Ishikawa (cell line): ENCODE measurements at regions not wholly inside any gene's neighbourhood (a gene's known extent, or its start where the extent isn't known, plus 50 kb on each side); places are given as distances from the start of the nearest gene placed in this dataset.

ENCODE experiments used
- CEBPB ChIP-seq: IDR thresholded peaks from 2 replicates; pipeline ENCODE4 v1.6.1; 2012
- CREB1 ChIP-seq: IDR thresholded peaks from 2 replicates; pipeline ENCODE4 v1.6.1; 2012; ENCODE audit warnings: low read depth
- EGR1 ChIP-seq: IDR thresholded peaks from 2 replicates; pipeline ENCODE4 v1.6.1; 2012
- EP300 ChIP-seq: IDR thresholded peaks from 2 replicates; pipeline ENCODE4 v1.6.1; 2012; ENCODE audit warnings: borderline replicate concordance
- FOXM1 ChIP-seq: IDR thresholded peaks from 2 replicates; pipeline ENCODE4 v1.6.1; 2012; ENCODE audit warnings: low read depth, borderline replicate concordance
- MAX ChIP-seq: IDR thresholded peaks from 2 replicates; pipeline ENCODE4 v1.6.1; 2012
- NFIC ChIP-seq: IDR thresholded peaks from 2 replicates; pipeline ENCODE4 v1.6.1; 2012
- RAD21 ChIP-seq: IDR thresholded peaks from 2 replicates; pipeline ENCODE4 v1.6.1; 2012; ENCODE audit warnings: low read depth
- REST ChIP-seq: IDR thresholded peaks from 2 replicates; pipeline ENCODE4 v1.6.1; 2012; ENCODE audit warnings: low read depth, mild to moderate bottlenecking
- TAF1 ChIP-seq: IDR thresholded peaks from 2 replicates; pipeline ENCODE4 v1.6.1; 2012; ENCODE audit warnings: low read depth, mild to moderate bottlenecking
- TCF12 ChIP-seq: IDR thresholded peaks from 2 replicates; pipeline ENCODE4 v1.6.1; 2012; ENCODE audit warnings: low read depth
- TEAD4 ChIP-seq: IDR thresholded peaks from 2 replicates; pipeline ENCODE4 v1.6.1; 2012
- YY1 ChIP-seq: IDR thresholded peaks from 2 replicates; pipeline ENCODE4 v1.6.1; 2012; ENCODE audit warnings: low read depth
- ZBTB7A ChIP-seq: IDR thresholded peaks from 2 replicates; pipeline ENCODE4 v1.6.1; 2012; ENCODE audit warnings: low read depth

GRCh38 chr5:99061711-99062110, 132.9 kb upstream of the CHD1 start:
- TF ChIP-seq EP300 = no peak
- no peak for TF ChIP-seq CREB1
- TF ChIP-seq EGR1 = no peak
- TF ChIP-seq TEAD4 = no peak
- no peak for TF ChIP-seq NFIC
- TF ChIP-seq TAF1 = no peak
- no peak for TF ChIP-seq CEBPB
- no peak for TF ChIP-seq REST
- TF ChIP-seq RAD21 = no peak
- TF ChIP-seq YY1 = no peak
- no peak for TF ChIP-seq FOXM1
- TF ChIP-seq MAX = no peak
- TF ChIP-seq TCF12 = no peak
- no peak for TF ChIP-seq ZBTB7A
